ENCODE measurements at regions not wholly inside any gene's neighbourhood (a gene's known extent, or its start where the extent isn't known, plus 50 kb on each side); places are given as distances from the start of the nearest gene placed in this dataset.

DNA sequence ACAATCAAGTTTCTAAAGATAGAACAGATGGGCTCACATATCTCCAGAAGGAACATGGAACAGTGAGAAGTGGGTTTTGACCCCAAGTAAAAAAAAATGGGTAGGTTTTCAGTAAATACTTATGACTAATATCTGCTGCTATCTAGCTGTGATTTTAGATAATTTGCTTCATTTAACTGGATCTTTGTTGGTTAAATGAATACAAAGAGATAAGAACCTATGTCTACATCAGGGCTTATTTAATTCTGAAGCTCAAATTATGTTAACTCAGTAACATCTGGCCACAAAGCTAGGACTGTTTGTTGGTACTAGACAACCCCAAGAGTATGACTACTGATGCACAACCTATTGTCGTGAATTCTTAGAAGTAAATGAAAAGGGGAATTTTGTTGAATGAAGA is 144.4 kb upstream of the SESN3 start:
- POLR2A ChIA-PET = no interaction called here
- no peaks in the 10 kb centered on the region for H3K36me3 ChIP-seq (ENCODE audit: control insufficient read depth, insufficient read depth, low read length)
- no TSS peak for BruUV-seq (replicated peaks)
- no peak for TF ChIP-seq TCF7L2 (IDR thresholded peaks at IDR 0.05; ENCODE audit: low read depth, low read length)
- no peak for TF ChIP-seq SIN3A (IDR thresholded peaks at IDR 0.05; ENCODE audit: borderline replicate concordance, insufficient read depth, low read depth, low read length)
- no peak for TF ChIP-seq REST (IDR thresholded peaks at IDR 0.05; ENCODE audit: insufficient read depth in 1 of 2, low read depth in 2 of 2, low read length in 1 of 2)
- no peak for TF ChIP-seq CTCF (IDR thresholded peaks at IDR 0.05)
- intact Hi-C loops (cut with micrococcal nuclease; ENCODE audit: unreplicated experiment) = no loop called here
- CTCF ChIA-PET = no interaction called here
- in situ Hi-C loops (cut with HindIII; ENCODE audit: low pct_unique_long_range_greater_than_20kb, low sequenced_read_pairs) = no loop called here
- no peak overlapping the region for H3K4me3 ChIP-seq (ENCODE audit: low read depth in 2 of 2, low read length in 2 of 2)
- H3K27ac ChIP-seq (ENCODE audit: low read length) = no peak overlapping the region
- no peak for DNase-seq (ENCODE audit: low read depth, low spot score)
- ATAC-seq = no peak
- no peaks in the 10 kb centered on the region for H3K9me3 ChIP-seq (ENCODE audit: control insufficient read depth, insufficient read depth, low read depth, low read length)
- H3K4me1 ChIP-seq (ENCODE audit: control insufficient read depth, insufficient read depth, low read length) = no peaks in the 10 kb centered on the region
- H3K27me3 ChIP-seq (ENCODE audit: control insufficient read depth, insufficient read depth, low read length) = no peaks in the 10 kb centered on the region

DNA sequence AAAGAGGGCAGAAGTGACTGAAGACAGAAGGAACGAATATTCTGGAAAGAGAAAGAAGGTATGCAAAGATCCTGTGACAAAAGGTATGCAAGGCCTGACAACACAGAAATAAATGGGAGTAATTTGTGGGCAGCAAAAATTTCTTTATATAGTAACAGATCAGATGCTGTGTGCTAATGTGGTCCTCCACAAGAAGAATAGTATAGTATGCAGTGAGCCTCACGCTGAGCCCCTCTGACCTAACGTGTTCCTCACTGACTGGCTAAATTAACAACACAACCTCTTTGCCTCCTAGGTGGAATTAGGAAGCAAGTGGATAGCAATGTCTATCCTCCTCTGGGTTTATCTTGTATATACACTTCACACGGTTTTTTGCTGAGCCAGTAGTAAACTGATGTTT is 143.1 kb upstream of the SESN3 start:
- BruUV-seq (replicated peaks) = no TSS peak
- H3K4me3 ChIP-seq (ENCODE audit: low read depth in 2 of 2, low read length in 2 of 2) = no peak overlapping the region
- H3K27ac ChIP-seq (ENCODE audit: low read length) = no peak overlapping the region
- intact Hi-C loops (cut with micrococcal nuclease; ENCODE audit: unreplicated experiment) = no loop called here
- ChIA-PET POLR2A (no interaction called here), CTCF (no interaction called here)
- no peak for TF ChIP-seq POLR2AphosphoS5 (IDR thresholded peaks at IDR 0.05; ENCODE audit: low read depth, low read length)
- no peak for TF ChIP-seq CTCF (IDR thresholded peaks at IDR 0.05)
- no peak for TF ChIP-seq SIN3A (IDR thresholded peaks at IDR 0.05; ENCODE audit: borderline replicate concordance, insufficient read depth, low read depth, low read length)
- TF ChIP-seq REST (IDR thresholded peaks at IDR 0.05; ENCODE audit: insufficient read depth in 1 of 2, low read depth in 2 of 2, low read length in 1 of 2) = no peak
- TF ChIP-seq TCF7L2 (IDR thresholded peaks at IDR 0.05; ENCODE audit: low read depth, low read length) = no peak
- no peaks in the 10 kb centered on the region for H3K36me3 ChIP-seq (ENCODE audit: control insufficient read depth, insufficient read depth, low read length)
- H3K4me1 ChIP-seq (ENCODE audit: control insufficient read depth, insufficient read depth, low read length) = no peaks in the 10 kb centered on the region
- in situ Hi-C loops (cut with HindIII; ENCODE audit: low pct_unique_long_range_greater_than_20kb, low sequenced_read_pairs) = no loop called here
- no peak for ATAC-seq
- H3K9me3 ChIP-seq (ENCODE audit: control insufficient read depth, insufficient read depth, low read depth, low read length) = no peaks in the 10 kb centered on the region
- no peak for DNase-seq (ENCODE audit: low read depth, low spot score)
- H3K27me3 ChIP-seq (ENCODE audit: control insufficient read depth, insufficient read depth, low read length) = no peaks in the 10 kb centered on the region

Measured in Panc1 (cell line).